HEK293 (cell line): ENCODE measurements at regions not wholly inside any gene's neighbourhood (a gene's known extent, or its start where the extent isn't known, plus 50 kb on each side); places are given as distances from the start of the nearest gene placed in this dataset.

Experiments used
- CTCF ChIP-seq: fragments of 450-650 bp; formaldehyde crosslinking; IDR thresholded peaks from 2 replicates; pipeline ENCODE4 v1.5.1; 2016; ENCODE audit warnings: missing biosample characterization, missing genetic modification characterization
- PBX3 ChIP-seq: sonication (generic); formaldehyde crosslinking; IDR thresholded peaks from 2 replicates; pipeline ENCODE4 v1.8.1; 2022; ENCODE audit warnings: mild to moderate bottlenecking, moderate library complexity, missing genetic modification reagents
- ZNF76 ChIP-seq: fragments of 450-650 bp; formaldehyde crosslinking; IDR thresholded peaks from 2 replicates; pipeline ENCODE4; 2016; ENCODE audit warnings: low read depth, missing biosample characterization, missing genetic modification characterization, borderline replicate concordance
- TF ChIP-seq, protein P1 (sequence below): fragments of 450-650 bp; IDR thresholded peaks from 2 replicates; pipeline ENCODE4 v1.5.1; 2018; ENCODE audit warnings: missing biosample characterization, missing genetic modification characterization
- TF ChIP-seq, protein P2 (sequence below): fragments of 450-650 bp; formaldehyde crosslinking; IDR thresholded peaks from 2 replicates; pipeline ENCODE4 v1.5.1; 2016; ENCODE audit warnings: missing biosample characterization, missing genetic modification characterization, low read depth

DNA sequence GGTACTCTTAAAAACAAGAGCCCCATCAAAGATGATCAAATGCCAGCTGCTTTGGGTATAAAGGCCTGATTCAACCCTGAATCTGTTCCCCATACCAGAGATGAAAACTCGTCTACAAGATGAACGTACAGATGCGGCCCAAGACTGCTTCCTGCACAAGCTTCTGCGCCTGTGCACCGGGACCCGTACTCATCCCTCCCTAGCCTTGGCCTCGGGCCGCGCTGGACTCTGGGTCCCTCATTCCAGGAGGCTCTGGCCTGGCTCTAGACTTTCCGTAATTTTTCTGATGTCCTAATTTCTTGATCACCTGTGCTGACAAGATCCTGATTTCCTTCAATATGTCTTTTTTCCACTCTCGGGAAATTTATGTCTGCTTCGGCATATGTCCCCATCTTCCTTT lies 612.3 kb downstream of the BNC2 start:
- TF ChIP-seq ZNF76 (tag by site-specific recombination), result no peak
- no peak for TF ChIP-seq CTCF (tag by site-specific recombination)
- TF ChIP-seq, protein P1, sequence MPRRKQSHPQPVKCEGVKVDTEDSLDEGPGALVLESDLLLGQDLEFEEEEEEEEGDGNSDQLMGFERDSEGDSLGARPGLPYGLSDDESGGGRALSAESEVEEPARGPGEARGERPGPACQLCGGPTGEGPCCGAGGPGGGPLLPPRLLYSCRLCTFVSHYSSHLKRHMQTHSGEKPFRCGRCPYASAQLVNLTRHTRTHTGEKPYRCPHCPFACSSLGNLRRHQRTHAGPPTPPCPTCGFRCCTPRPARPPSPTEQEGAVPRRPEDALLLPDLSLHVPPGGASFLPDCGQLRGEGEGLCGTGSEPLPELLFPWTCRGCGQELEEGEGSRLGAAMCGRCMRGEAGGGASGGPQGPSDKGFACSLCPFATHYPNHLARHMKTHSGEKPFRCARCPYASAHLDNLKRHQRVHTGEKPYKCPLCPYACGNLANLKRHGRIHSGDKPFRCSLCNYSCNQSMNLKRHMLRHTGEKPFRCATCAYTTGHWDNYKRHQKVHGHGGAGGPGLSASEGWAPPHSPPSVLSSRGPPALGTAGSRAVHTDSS (tag by site-specific recombination), result no peak
- TF ChIP-seq PBX3 (CRISPR knock-in tag), result no peak
- TF ChIP-seq, protein P2, sequence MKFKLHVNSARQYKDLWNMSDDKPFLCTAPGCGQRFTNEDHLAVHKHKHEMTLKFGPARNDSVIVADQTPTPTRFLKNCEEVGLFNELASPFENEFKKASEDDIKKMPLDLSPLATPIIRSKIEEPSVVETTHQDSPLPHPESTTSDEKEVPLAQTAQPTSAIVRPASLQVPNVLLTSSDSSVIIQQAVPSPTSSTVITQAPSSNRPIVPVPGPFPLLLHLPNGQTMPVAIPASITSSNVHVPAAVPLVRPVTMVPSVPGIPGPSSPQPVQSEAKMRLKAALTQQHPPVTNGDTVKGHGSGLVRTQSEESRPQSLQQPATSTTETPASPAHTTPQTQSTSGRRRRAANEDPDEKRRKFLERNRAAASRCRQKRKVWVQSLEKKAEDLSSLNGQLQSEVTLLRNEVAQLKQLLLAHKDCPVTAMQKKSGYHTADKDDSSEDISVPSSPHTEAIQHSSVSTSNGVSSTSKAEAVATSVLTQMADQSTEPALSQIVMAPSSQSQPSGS (tag by site-specific recombination), result no peak
